ENCODE measurements at regions not wholly inside any gene's neighbourhood (a gene's known extent, or its start where the extent isn't known, plus 50 kb on each side); places are given as distances from the start of the nearest gene placed in this dataset.

DNA sequence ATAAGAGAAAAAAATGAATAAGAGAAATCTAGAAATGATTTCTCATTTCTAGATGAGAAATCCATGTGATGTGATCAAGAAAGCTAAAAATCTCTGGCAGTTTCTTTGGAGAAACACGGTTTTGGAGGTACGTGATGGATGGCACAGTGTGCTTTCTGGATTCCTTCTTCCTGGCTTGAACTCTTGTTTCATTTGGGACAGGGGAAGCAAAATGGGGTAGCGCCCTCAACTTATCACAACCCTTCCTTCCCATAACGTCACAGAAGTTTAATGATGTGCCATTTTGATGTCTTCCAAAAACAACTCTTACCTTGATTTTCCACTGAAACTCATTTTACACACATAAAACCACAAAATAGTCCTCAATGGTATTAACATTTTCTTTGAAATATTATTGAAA, 1037.3 kb downstream of the ROBO2 start:
- Histone ChIP-seq H3K36me3 (no peaks in the 10 kb centered on the region), H3K4me3 (no peak overlapping the region), H3K4me1 (no peaks in the 10 kb centered on the region), H3K9me3 (no peaks in the 10 kb centered on the region), H3K27me3 (no peaks in the 10 kb centered on the region), H3K27ac (no peak overlapping the region)
- DNase-seq: no peak
- TF ChIP-seq POLR2A (IDR thresholded peaks at IDR 0.05): no peak
- TF ChIP-seq CTCF (IDR thresholded peaks at IDR 0.05): no peak

DNA sequence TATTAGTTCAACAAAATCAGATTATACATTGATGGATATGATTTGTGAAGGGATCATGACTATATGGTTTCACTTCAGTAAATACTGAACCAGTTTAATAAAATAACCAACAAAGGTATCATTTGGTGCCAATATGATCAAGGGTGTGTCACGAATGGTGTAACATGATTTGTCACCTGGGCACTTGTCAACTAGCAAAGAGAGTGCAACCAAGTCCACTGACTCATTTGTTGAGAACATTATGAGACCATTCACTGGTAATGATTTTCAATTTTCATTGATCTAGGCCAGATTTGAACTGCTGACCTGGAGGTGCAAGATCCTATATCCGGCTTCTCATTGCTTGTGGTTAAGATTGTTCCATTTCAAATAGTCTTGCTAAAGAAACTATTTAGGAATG, 1037.9 kb downstream of the ROBO2 start:
- no peak overlapping the region for H3K27ac ChIP-seq
- no peak for DNase-seq
- H3K4me3 ChIP-seq: no peak overlapping the region
- no peaks in the 10 kb centered on the region for H3K36me3 ChIP-seq
- H3K9me3 ChIP-seq: no peaks in the 10 kb centered on the region
- no peaks in the 10 kb centered on the region for H3K27me3 ChIP-seq
- no peak for TF ChIP-seq POLR2A (IDR thresholded peaks at IDR 0.05)
- TF ChIP-seq CTCF (IDR thresholded peaks at IDR 0.05): no peak
- H3K4me1 ChIP-seq: no peaks in the 10 kb centered on the region

GRCh38 chr3:78079514-78079913, 1039.6 kb downstream of the ROBO2 start:
- no peak overlapping the region for H3K27ac ChIP-seq
- TF ChIP-seq POLR2A (IDR thresholded peaks at IDR 0.05) (no peak), CTCF (IDR thresholded peaks at IDR 0.05) (no peak)
- no peaks in the 10 kb centered on the region for H3K27me3 ChIP-seq
- no peaks in the 10 kb centered on the region for H3K9me3 ChIP-seq
- H3K36me3 ChIP-seq: no peaks in the 10 kb centered on the region
- H3K4me3 ChIP-seq: no peak overlapping the region
- DNase-seq: no peak
- no peaks in the 10 kb centered on the region for H3K4me1 ChIP-seq

DNA sequence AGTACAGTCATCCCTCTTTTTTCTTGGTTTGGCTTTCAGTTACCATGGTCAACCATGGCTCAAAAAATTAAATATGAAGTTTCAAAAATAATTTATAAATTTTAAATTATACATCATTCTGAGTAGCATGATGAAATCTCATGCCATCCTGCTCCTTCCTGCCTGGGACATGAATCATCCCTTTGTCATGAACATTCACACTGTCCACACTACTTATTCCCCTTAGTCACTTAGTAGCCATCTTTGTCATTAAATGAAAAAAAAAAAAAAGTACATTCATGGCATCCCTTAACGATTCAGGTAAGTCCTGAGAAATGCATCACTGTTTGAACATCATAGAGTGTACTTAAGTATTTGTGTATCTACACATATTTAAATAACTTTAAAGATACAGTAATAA, 1046.3 kb downstream of the ROBO2 start:
- no peak for DNase-seq
- H3K27me3 ChIP-seq: no peaks in the 10 kb centered on the region
- TF ChIP-seq CTCF (IDR thresholded peaks at IDR 0.05) (no peak), POLR2A (IDR thresholded peaks at IDR 0.05) (no peak)
- H3K4me3 ChIP-seq: no peak overlapping the region
- H3K27ac ChIP-seq: no peak overlapping the region
- H3K9me3 ChIP-seq: no peaks in the 10 kb centered on the region
- no peaks in the 10 kb centered on the region for H3K4me1 ChIP-seq
- H3K36me3 ChIP-seq: no peaks in the 10 kb centered on the region

DNA sequence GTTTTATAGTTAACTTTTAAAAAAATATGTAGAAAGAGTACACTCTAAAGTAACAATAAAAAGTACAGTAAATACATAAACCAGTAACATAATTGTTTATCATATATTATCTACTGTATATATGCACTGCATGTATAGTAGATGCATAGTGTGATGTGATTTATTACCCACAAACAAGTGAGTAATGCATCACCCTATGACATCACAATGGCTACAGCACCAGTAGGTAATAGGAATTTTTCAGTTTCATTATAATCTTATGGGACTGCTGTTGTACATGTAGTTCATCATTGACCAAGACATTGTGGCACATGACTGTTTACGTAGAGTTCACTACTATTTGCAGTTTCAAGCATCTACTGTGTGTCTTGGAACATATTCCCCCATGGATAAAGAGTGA, 1047.2 kb downstream of the ROBO2 start:
- no peaks in the 10 kb centered on the region for H3K27me3 ChIP-seq
- no peak for TF ChIP-seq CTCF (IDR thresholded peaks at IDR 0.05)
- no peak for TF ChIP-seq POLR2A (IDR thresholded peaks at IDR 0.05)
- no peak overlapping the region for H3K4me3 ChIP-seq
- no peak for DNase-seq
- H3K9me3 ChIP-seq: no peaks in the 10 kb centered on the region
- H3K36me3 ChIP-seq: no peaks in the 10 kb centered on the region
- H3K27ac ChIP-seq: no peak overlapping the region
- no peaks in the 10 kb centered on the region for H3K4me1 ChIP-seq

GRCh38 chr3:78088006-78088405, 1048.1 kb downstream of the ROBO2 start:
- Histone ChIP-seq H3K9me3 (no peaks in the 10 kb centered on the region), H3K4me1 (no peaks in the 10 kb centered on the region), H3K27me3 (no peaks in the 10 kb centered on the region), H3K27ac (no peak overlapping the region), H3K36me3 (no peaks in the 10 kb centered on the region), H3K4me3 (no peak overlapping the region)
- DNase-seq: no peak
- TF ChIP-seq CTCF (IDR thresholded peaks at IDR 0.05) (no peak), POLR2A (IDR thresholded peaks at IDR 0.05) (no peak)

All from Peyer's patch (tissue), 4 donors.